IPS-NIHi11 (cell line): ENCODE measurements at regions not wholly inside any gene's neighbourhood (a gene's known extent, or its start where the extent isn't known, plus 50 kb on each side); places are given as distances from the start of the nearest gene placed in this dataset.
"Not testable (repeated sequence)": the region's sequence is repeated elsewhere in the genome, so short reads cannot be mapped to it uniquely, and the experiment has no call there.

Experiments used
- DNase-seq: peaks from one replicate; pipeline ENCODE4 v3.0.0; 2012; ENCODE audit warnings: mixed read lengths, low spot score

GRCh38 chrX:125378205-125378604, 58.5 kb downstream of the TEX13C start:
- no peak for DNase-seq

- DNase-seq = no peak
Measured at GRCh38 chrX:125378770-125379169, 59.1 kb downstream of the TEX13C start.

GRCh38 chrX:125382148-125382628, 62.5 kb downstream of the TEX13C start:
- DNase-seq = no peak

GRCh38 chrX:125382889-125383288, 63.2 kb downstream of the TEX13C start:
- DNase-seq = no peak

- DNase-seq = no peak
Measured at GRCh38 chrX:125384867-125385266, 65.2 kb downstream of the TEX13C start.

GRCh38 chrX:125387945-125388344, 68.3 kb downstream of the TEX13C start:
- no peak for DNase-seq

- no peak for DNase-seq
Measured at GRCh38 chrX:125394449-125394848, 74.8 kb downstream of the TEX13C start.

GRCh38 chrX:125395626-125396025, 76.0 kb downstream of the TEX13C start:
- no peak for DNase-seq

- DNase-seq = no peak
Measured at GRCh38 chrX:125398959-125399440, 79.3 kb downstream of the TEX13C start.

GRCh38 chrX:125402807-125403206, 83.1 kb downstream of the TEX13C start:
- DNase-seq = no peak

- DNase-seq = no peak
Measured at GRCh38 chrX:125404667-125405160, 85.0 kb downstream of the TEX13C start.

GRCh38 chrX:125405339-125405738, 85.7 kb downstream of the TEX13C start:
- DNase-seq = no peak

GRCh38 chrX:125407314-125407713, 87.6 kb downstream of the TEX13C start:
- DNase-seq = no peak

- DNase-seq = no peak
Measured at GRCh38 chrX:125420809-125421208, 101.1 kb downstream of the TEX13C start.

- no peak for DNase-seq
Measured at GRCh38 chrX:125422986-125423385, 103.3 kb downstream of the TEX13C start.

- no peak for DNase-seq
Measured at GRCh38 chrX:125424536-125424935, 104.9 kb downstream of the TEX13C start.

GRCh38 chrX:125436855-125437254, 117.2 kb downstream of the TEX13C start:
- no peak for DNase-seq

GRCh38 chrX:125439194-125439849, 119.7 kb downstream of the TEX13C start:
- DNase-seq = no peak

- no peak for DNase-seq
Measured at GRCh38 chrX:125444659-125445058, 125.0 kb downstream of the TEX13C start.

- DNase-seq = no peak
Measured at GRCh38 chrX:125475482-125475881, 155.8 kb downstream of the TEX13C start.

- DNase-seq = no peak
Measured at GRCh38 chrX:125492439-125492838, 172.8 kb downstream of the TEX13C start.

GRCh38 chrX:125493004-125493403, 173.3 kb downstream of the TEX13C start:
- DNase-seq = not testable (repeated sequence)

- no peak for DNase-seq
Measured at GRCh38 chrX:125497667-125498066, 178.0 kb downstream of the TEX13C start.

- no peak for DNase-seq
Measured at GRCh38 chrX:125503769-125504168, 184.1 kb downstream of the TEX13C start.
